MCF 10A (cell line): ENCODE measurements at regions not wholly inside any gene's neighbourhood (a gene's known extent, or its start where the extent isn't known, plus 50 kb on each side); places are given as distances from the start of the nearest gene placed in this dataset.

Experiments
- BruUV-seq: library from RNA; stranded (reverse); fragments of 400-500 nt; replicated peaks from 2 replicates; lab custom pipeline; 2021; lab: Mats Ljungman, UMichigan
- CTCF ChIA-PET: fragments of 300-600 bp; sonication (Branson Sonifier 250); formaldehyde crosslinking; extraction: SDS; loops from one replicate; lab custom pipeline; 2021; ENCODE audit warnings: antibody characterized with exemption, inconsistent platforms; lab: Yijun Ruan, JAX
- POLR2A ChIA-PET: fragments of 300-600, 350-650 bp; sonication (Branson Sonifier 250); formaldehyde crosslinking; extraction: SDS; loops from one replicate; lab custom pipeline; 2020; ENCODE audit warnings: antibody characterized with exemption, inconsistent platforms; lab: Yijun Ruan, JAX
- DNase-seq: peaks from one replicate; pipeline ENCODE4 v3.0.0-alpha.2; 2018; ENCODE audit not compliant: unreplicated experiment
- H3K27ac Mint-ChIP-seq: one replicate; pipeline ENCODE4 v1.8.0; 2022; ENCODE audit warnings: mild to moderate bottlenecking, low read depth, mixed read lengths; ENCODE audit not compliant: unreplicated experiment
- H3K27me3 Mint-ChIP-seq: one replicate; pipeline ENCODE4 v1.8.0; 2022; ENCODE audit warnings: mixed read lengths; ENCODE audit not compliant: insufficient read depth, unreplicated experiment
- H3K36me3 Mint-ChIP-seq: one replicate; pipeline ENCODE4 v1.8.0; 2022; ENCODE audit warnings: mild to moderate bottlenecking, moderate library complexity, mixed read lengths; ENCODE audit not compliant: insufficient read depth, unreplicated experiment
- H3K4me1 Mint-ChIP-seq: one replicate; pipeline ENCODE4 v1.8.0; 2022; ENCODE audit warnings: mixed read lengths; ENCODE audit not compliant: insufficient read depth, unreplicated experiment
- H3K4me3 Mint-ChIP-seq: one replicate; pipeline ENCODE4 v1.8.0; 2022; ENCODE audit warnings: mild to moderate bottlenecking, moderate library complexity, mixed read lengths; ENCODE audit not compliant: unreplicated experiment
- H3K9me3 Mint-ChIP-seq: one replicate; pipeline ENCODE4 v1.8.0; 2022; ENCODE audit warnings: mixed read lengths; ENCODE audit not compliant: unreplicated experiment
- intact Hi-C: fragments of 100-400 bp; cut with micrococcal nuclease; formaldehyde crosslinking; loops from 2 replicates; pipeline ENCODE4 v1.14.1; 2022
- TF ChIP-seq, protein P1 (sequence below): fragments of 200-600 bp; IDR thresholded peaks from one replicate; pipeline ENCODE4 v1.8.0; 2022; ENCODE audit warnings: antibody characterized with exemption, mild to moderate bottlenecking; ENCODE audit not compliant: unreplicated experiment

DNA sequence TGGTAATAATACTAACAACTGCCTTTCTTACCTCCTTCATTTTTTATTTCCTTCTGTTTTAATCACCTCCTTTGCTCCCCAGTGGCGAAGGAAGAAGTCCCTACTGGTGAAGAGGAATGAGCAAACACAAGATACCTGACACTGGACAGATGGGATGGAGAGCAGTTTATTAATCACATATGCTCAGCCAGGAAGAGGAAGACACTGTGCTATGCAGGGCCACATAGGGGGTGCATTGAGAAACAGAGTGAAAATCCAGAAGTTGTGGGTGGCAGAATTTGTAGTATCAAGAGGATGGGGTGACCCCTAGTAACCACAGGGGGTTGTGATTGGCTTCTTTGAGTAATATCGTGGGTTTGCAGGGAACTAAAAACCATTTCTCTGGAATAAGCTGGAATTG is 1041.9 kb downstream of the OTOL1 start:
- DNase-seq = no peak
- Mint-ChIP-seq H3K36me3 (no peaks in the 10 kb centered on the region), H3K4me3 (no peak overlapping the region), H3K4me1 (no peaks in the 10 kb centered on the region), H3K9me3 (no peaks in the 10 kb centered on the region), H3K27ac (no peak overlapping the region), H3K27me3 (no peaks in the 10 kb centered on the region)
- BruUV-seq = no TSS peak
- TF ChIP-seq, protein P1, sequence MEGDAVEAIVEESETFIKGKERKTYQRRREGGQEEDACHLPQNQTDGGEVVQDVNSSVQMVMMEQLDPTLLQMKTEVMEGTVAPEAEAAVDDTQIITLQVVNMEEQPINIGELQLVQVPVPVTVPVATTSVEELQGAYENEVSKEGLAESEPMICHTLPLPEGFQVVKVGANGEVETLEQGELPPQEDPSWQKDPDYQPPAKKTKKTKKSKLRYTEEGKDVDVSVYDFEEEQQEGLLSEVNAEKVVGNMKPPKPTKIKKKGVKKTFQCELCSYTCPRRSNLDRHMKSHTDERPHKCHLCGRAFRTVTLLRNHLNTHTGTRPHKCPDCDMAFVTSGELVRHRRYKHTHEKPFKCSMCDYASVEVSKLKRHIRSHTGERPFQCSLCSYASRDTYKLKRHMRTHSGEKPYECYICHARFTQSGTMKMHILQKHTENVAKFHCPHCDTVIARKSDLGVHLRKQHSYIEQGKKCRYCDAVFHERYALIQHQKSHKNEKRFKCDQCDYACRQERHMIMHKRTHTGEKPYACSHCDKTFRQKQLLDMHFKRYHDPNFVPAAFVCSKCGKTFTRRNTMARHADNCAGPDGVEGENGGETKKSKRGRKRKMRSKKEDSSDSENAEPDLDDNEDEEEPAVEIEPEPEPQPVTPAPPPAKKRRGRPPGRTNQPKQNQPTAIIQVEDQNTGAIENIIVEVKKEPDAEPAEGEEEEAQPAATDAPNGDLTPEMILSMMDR = no peak
- intact Hi-C loops = no loop called here
- CTCF ChIA-PET = no interaction called here
- POLR2A ChIA-PET = no interaction called here

DNA sequence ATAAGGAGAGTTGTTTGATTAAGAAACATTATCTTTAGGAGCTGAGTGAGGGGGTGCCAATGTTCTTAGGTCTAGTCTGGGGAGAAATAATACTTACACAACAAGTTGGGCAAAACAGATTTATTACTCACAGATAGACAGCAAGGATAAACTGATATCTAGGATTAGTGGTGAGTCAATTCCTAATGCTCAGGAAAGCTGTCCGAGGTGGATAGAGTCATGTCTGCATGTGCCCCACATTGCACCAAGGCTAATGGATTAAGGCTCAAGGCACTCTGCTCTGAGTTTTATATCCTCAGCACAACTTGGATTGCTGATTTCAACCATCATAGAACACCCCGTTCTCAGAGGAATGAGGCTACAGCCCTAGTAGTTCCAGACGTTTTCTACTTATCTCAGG is 1042.3 kb downstream of the OTOL1 start:
- Mint-ChIP-seq H3K4me1 (no peaks in the 10 kb centered on the region), H3K36me3 (no peaks in the 10 kb centered on the region), H3K4me3 (no peak overlapping the region), H3K27ac (no peak overlapping the region), H3K9me3 (no peaks in the 10 kb centered on the region), H3K27me3 (no peaks in the 10 kb centered on the region)
- CTCF ChIA-PET = no interaction called here
- no peak for DNase-seq
- POLR2A ChIA-PET = interaction anchor here (0.7 kb wide), 1 partner anchor 135 kb away, joined by 4 read pairs; no protein-coding TSS in a partner anchor
- intact Hi-C loops = no loop called here
- BruUV-seq = no TSS peak
- TF ChIP-seq, protein P1 = no peak

- no peak for DNase-seq
- no peaks in the 10 kb centered on the region for H3K4me1 Mint-ChIP-seq
- no peak overlapping the region for H3K4me3 Mint-ChIP-seq
- intact Hi-C loops = no loop called here
- H3K27me3 Mint-ChIP-seq = no peaks in the 10 kb centered on the region
- POLR2A ChIA-PET = no interaction called here
- no peaks in the 10 kb centered on the region for H3K9me3 Mint-ChIP-seq
- CTCF ChIA-PET = interaction anchor here (0.7 kb wide), 1 partner anchor 1234 kb away, joined by 5 read pairs; no protein-coding TSS in a partner anchor
- BruUV-seq = no TSS peak
- TF ChIP-seq, protein P1 = no peak
- H3K36me3 Mint-ChIP-seq = no peaks in the 10 kb centered on the region
- H3K27ac Mint-ChIP-seq = no peak overlapping the region
Measured at GRCh38 chr3:162540421-162540820, 1043.8 kb downstream of the OTOL1 start.

DNA sequence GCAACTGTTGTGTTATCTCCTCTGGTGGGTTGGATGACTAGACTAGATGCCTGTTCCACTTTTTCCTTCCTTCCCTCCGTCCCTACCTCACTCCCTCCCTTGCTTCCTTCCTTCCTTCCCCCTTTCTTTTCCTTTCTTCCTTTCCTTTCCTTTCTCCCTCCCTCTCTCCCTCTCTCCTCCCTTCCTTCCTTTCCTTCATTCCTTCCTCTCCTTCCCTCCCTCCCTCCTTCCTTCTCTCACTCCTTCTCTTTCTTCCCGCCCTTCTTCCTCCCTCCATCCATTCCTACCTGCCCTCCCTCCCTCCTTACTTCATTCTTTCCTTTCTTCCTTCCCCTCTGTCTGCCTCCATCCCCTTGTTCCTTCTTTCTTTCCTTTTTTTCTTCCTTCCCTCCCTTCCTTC is 1045.3 kb downstream of the OTOL1 start:
- Mint-ChIP-seq H3K27ac (no peak overlapping the region), H3K4me1 (no peaks in the 10 kb centered on the region), H3K36me3 (no peaks in the 10 kb centered on the region), H3K9me3 (no peaks in the 10 kb centered on the region), H3K27me3 (no peaks in the 10 kb centered on the region), H3K4me3 (no peak overlapping the region)
- no TSS peak for BruUV-seq
- no peak for DNase-seq
- ChIA-PET CTCF (no interaction called here), POLR2A (no interaction called here)
- intact Hi-C loops = no loop called here
- TF ChIP-seq, protein P1 = no peak
